Suppressor macrophage treated with lipopolysaccharide for 4 hours (primary cell): ENCODE measurements at regions not wholly inside any gene's neighbourhood (a gene's known extent, or its start where the extent isn't known, plus 50 kb on each side); places are given as distances from the start of the nearest gene placed in this dataset.
A peak's percentile ranks its signal among the peaks of the same experiment; 100 is the strongest.

ENCODE experiments used
- DNase-seq: peaks from one replicate; pipeline ENCODE4 v3.0.0-alpha.2; 2020

DNA sequence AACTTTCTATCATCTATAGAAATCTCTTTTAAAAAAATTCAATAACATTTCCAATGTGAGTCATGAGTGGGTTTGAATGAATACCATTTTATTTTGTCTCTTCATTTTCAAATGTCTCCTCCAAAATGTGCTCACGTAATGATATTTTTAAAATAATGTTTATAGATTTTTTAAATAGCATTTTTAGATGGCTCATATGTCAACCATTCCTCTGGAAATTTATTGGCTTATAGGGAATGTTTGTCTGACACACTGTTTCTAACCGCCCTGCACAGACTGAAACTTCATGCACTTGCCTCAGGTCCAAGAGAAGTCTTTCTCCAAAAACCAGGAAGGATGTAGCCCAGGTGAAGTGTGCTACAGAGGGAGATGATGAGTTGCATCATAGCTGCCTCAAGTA lies 88.8 kb upstream of the PLEKHG7 start:
- no peak for DNase-seq

DNA sequence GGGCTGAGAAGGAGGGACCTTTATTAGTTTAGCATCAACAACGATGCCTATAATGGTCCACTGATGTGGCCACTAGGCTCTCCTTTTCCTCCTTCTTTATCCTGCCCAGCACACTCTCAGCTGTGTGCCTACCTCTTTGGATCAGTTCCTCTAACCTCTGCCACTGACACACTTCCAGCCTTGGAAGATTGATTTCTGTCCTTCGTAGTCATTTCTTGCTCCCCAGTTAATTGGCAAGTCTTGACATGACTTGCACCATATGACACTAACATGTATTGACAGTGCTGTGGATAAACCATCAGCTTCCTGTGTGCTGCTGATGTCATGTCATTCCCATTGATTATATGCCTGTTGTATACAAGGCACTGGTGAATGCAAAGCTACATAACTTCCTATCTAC lies 90.2 kb upstream of the PLEKHG7 start:
- DNase-seq, result no peak

- peak; percentile 63 for DNase-seq
These were observed 94.4 kb upstream of the PLEKHG7 start for GRCh38 chr12:92608151-92609091.

- DNase-seq, result no peak
These were observed 95.8 kb upstream of the PLEKHG7 start for GRCh38 chr12:92606956-92607355.

- no peak for DNase-seq
These were observed 97.1 kb upstream of the PLEKHG7 start for GRCh38 chr12:92605621-92606170.

- DNase-seq, result peak; percentile 53
These were observed 98.0 kb upstream of the PLEKHG7 start for GRCh38 chr12:92604786-92605185.

GRCh38 chr12:92603741-92604432 lies 98.9 kb upstream of the PLEKHG7 start:
- peak; percentile 78 for DNase-seq

GRCh38 chr12:92602930-92603623 lies 99.7 kb upstream of the PLEKHG7 start:
- DNase-seq, result no peak

DNA sequence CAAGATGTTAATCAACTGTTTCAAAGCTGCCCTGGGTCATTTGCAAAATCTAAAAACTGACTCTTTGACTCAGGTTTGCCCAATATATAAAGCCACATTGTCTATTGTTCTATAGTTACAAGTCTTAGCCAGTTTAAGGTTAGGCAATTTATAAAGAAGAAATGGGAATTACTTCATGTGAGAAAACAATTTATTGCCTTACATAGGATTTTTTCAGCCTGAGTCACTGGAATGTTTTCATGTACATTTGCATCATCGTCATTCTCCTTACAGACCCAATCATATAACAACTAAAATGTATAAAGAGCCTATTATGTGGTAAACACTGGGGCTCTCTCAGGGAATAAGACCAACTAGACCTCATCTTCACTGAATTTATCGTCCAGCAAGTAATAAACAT lies 100.3 kb upstream of the PLEKHG7 start:
- DNase-seq, result peak; percentile 82

GRCh38 chr12:92601680-92602079 lies 101.1 kb upstream of the PLEKHG7 start:
- DNase-seq, result no peak

DNA sequence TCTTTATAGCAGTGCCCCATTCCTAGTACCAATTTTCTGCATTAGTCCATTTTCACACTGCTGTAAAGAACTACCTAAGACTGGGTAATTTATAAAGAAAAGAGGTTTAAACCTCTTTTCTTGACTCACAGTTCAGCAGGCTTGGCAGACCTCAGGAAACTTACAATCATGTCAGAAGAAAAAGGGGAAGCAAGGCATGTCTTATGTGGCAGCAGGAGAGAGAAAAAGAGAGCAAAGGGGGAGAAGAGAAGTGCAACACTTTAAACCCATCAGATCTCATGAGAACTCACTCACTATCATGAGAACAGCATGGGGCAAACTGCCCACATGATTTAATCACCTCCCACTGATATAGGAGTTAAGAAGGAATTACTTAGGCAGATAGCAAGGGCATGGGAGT lies 101.6 kb upstream of the PLEKHG7 start:
- DNase-seq, result no peak

DNA sequence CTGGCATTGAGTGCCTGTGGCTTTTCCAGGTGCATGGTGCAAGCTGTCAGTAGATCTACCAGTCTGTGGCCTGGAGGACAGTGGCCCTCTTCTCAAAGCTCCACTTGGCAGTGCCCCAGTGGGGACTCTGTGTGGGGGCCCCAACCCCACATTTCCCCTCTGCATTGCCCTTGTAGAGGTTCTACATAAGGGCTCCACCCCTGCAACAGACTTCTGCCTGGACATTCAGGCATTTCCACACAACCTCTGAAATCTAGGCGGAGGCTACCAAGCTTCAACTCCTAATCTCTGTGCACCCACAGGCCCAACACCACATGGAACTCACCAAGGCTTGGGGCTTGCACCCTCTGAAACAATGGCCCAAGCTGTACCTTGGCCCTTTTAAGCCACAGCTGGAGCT lies 102.7 kb upstream of the PLEKHG7 start:
- no peak for DNase-seq

DNA sequence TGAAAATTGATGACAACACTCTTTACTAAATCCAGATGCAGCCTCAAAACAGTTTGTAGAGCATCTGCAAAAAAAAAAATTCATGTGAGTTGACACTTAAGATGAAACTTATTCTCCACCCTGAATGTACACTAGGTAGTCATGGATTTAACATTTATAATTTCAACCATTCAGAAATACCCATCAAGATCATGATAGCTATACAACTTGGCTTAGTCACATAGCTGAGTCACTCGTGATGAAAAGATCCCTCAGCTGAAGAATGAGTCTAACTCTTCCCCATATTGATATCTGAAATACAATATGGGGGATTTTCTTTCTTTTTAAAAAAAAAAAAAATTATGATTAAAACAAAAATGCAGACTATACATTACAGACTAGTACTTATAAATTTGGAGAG lies 104.8 kb upstream of the PLEKHG7 start:
- DNase-seq, result peak; percentile 78

DNA sequence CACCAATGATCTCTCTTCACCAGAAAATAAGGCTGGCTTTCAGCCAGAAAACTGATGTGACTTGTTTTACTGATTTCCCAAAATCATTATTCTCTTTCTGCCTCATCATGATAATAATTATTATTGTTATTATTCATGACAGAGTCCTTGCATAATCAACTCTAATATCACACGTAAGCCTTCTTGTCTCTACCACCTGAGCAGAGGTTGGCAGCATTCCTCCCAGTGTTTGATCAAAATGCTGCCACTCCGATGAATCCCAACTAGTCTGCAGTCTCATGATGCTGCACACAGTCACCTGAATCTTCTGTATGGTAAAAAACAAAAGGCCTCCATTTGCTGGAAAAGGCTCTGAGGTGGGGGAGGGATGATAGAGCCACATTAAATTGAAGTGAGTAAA lies 105.7 kb upstream of the PLEKHG7 start:
- DNase-seq, result no peak

DNA sequence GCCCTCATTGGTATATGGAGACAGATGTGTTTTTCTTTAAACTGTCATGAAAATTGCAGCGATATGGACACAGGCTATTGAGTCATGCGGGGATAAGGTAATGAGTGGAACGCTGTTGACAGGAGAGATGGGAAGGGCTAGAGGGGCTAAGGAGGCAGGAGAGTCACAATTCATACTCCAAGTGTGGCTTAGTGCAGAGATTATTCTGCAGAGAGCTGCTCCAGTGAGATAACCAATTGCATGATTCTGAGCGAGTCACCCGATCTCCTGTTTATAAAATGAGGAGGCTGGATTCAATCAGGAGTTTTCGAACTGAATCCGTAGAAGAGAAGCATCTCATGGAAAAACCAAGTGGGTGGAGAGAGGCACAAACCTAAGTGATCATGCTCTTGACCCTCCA lies 106.4 kb upstream of the PLEKHG7 start:
- DNase-seq, result no peak

DNA sequence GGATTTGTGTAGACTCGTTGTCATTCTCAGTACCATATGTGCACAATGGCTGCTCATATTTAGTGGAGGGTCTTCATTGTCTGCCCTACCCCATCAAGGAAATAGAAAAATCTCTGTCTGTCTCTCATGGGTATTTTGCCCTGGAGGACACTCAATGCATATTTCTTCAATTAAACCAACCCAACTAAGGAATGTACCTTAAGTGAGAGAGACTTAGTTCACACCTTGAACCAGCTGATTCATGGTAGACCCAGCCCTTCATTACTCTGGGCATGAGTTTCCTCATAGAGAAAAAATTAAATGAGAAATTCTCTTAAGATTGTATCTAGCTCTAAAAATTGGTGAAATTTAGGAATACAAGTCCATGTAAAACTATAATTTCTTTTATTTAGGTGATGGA lies 107.1 kb upstream of the PLEKHG7 start:
- DNase-seq, result no peak

- peak; percentile 97 for DNase-seq
These were observed 108.9 kb upstream of the PLEKHG7 start for GRCh38 chr12:92593734-92594402.

DNA sequence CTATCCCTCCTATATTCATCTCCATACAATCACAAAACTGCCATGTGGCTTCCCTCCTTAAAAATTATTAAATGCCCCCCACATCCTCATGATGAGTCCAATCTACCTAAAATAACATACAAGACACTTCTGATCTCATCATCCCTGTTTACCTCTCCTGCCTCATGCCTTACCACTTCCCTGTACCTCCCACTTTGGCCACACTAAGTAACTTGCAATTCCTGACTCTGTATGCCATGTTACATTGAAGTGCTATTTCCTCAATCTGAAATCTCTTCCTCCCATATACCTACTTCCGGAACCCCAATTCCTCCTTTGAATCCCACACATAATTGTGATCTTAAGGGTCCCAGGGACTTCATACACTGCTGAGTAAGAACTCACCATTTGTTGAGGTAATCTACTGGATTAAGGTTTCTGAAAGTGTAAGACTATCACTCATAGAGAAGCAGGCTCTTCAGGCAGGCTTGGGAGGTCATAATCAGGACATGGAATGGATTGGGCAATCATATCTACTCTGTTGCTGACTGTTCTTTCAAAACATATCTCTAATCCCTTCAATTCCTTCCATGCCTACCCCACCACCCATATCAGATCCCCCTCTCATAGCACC lies 117.6 kb upstream of the PLEKHG7 start:
- no peak for DNase-seq

DNA sequence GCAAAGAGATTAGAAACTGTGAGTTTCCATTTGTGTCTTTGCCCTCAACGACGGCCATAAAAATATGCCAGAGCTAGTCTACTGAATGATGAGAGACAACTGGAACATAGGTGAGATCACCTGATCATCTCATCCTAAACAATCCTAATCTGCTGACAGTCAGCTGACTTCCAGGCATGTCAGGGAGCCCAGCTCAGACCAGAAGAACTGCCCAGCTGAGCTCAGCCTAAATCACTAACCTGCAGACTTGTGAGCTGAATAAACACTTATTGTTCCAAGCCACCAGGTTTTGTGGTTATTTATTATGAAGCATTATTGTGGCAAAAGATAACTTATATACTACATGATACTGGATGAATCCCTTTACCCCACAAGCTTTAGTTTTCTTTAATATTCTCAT lies 118.9 kb upstream of the PLEKHG7 start:
- DNase-seq, result no peak

DNA sequence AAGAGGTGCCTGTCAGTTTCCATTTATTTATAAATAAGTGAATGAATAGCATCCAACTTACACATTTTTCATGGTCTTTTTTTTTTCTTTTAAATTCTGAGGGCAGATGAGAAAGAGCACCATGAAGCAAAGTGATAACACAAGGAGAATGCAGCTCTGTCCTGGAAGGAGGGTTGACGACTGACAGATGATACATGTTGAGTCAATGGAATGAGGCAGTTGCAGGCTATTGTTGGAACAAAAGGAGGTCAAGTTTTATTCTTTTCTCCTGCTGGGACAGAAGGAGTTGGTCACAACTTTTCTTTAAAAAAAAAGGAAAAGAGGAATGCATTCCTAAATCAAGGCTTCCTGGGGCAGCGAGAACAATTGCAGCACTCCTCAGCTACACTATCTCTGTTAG lies 119.9 kb upstream of the PLEKHG7 start:
- DNase-seq, result no peak

DNA sequence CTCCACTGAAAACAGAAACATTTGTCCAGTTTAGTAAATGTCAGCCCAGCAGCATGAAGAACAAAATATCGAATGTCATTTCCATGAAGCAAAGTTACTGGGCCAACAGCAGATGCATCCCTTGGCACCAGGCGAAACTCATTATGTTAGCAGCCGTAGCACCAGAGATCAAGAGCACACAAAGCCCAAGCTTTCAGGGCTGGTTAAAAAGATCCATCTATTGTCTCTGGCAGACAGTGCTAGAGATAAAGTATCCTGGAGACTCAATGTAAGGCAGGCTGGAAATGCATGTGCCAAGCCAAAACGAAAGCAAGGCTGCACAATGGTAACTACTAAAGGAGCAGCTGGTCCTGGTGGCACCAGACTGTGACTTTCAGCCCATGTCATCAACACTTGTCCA lies 120.3 kb upstream of the PLEKHG7 start:
- no peak for DNase-seq

- no peak for DNase-seq
These were observed 121.2 kb upstream of the PLEKHG7 start for GRCh38 chr12:92581604-92582003.
